Small intestine (tissue), 7 donors: ENCODE measurements at regions not wholly inside any gene's neighbourhood (a gene's known extent, or its start where the extent isn't known, plus 50 kb on each side); places are given as distances from the start of the nearest gene placed in this dataset.

ENCODE experiments used
- DNase-seq, 2 donors: peaks; one replicate each; pipeline versions ENCODE4 v3.0.0 to v3.0.0-alpha.2; 2013
- FAIRE-seq: peaks from 2 replicates; lab custom pipeline; 2012; peaks lifted over from hg19 to GRCh38; lab: Jason Lieb, UNC
- H3K27ac ChIP-seq, 3 donors: one replicate each; pipeline ENCODE4 v1.5.1; 2013; ENCODE audit warnings: low read length in 2 of 3, mild to moderate bottlenecking in 2 of 3, control low read depth in 1 of 3, inconsistent platforms in 1 of 3, low read depth in 1 of 3, moderate library complexity in 1 of 3
- H3K27me3 ChIP-seq, 3 donors: one replicate each; pipeline ENCODE4 v1.6.1; 2013; ENCODE audit warnings: low read length in 3 of 3, inconsistent platforms in 1 of 3; ENCODE audit not compliant: control insufficient read depth in 3 of 3, insufficient read depth in 3 of 3
- H3K36me3 ChIP-seq, 3 donors: one replicate each; pipeline ENCODE4 v1.6.1; 2013; ENCODE audit warnings: low read length in 3 of 3, inconsistent platforms in 1 of 3, low read depth in 1 of 3, mild to moderate bottlenecking in 1 of 3, moderate library complexity in 1 of 3; ENCODE audit not compliant: control insufficient read depth in 3 of 3, insufficient read depth in 2 of 3
- H3K4me1 ChIP-seq, 3 donors: one replicate each; pipeline ENCODE4 v1.6.1; 2013; ENCODE audit warnings: low read length in 2 of 3, inconsistent platforms in 1 of 3, low read depth in 1 of 3, mild to moderate bottlenecking in 1 of 3, moderate library complexity in 1 of 3; ENCODE audit not compliant: control insufficient read depth in 3 of 3, insufficient read depth in 2 of 3
- H3K4me3 ChIP-seq, 3 donors: one replicate each; pipeline ENCODE4 v1.5.1; 2013; ENCODE audit warnings: low read length in 3 of 3, control low read depth in 1 of 3, inconsistent platforms in 1 of 3, low read depth in 1 of 3, mild to moderate bottlenecking in 1 of 3, moderate library complexity in 1 of 3
- H3K9me3 ChIP-seq, 2 donors: one replicate each; pipeline ENCODE4 v1.6.1; 2013; ENCODE audit warnings: low read depth in 1 of 2, low read length in 1 of 2; ENCODE audit not compliant: control insufficient read depth in 2 of 2, insufficient read depth in 1 of 2
- WGBS, 3 donors: extraction: QIAGEN DNeasy Blood & Tissue Kit; methylation state at CpG; one replicate each; pipeline ENCODE4 v1.1.7; 2013; 5-methylcytosine and 5-hydroxymethylcytosine counted together
- donor health status: healthy with polysubstance abuse.
- donor health status: control.
- donor health status: control.
- donor health status: Bipolar disorder and iron deficiency.
- donor health status: healthy.

GRCh38 chr4:41815473-41815872, 66.9 kb upstream of the PHOX2B start:
- no peaks in the 10 kb centered on the region for H3K4me1 ChIP-seq
- DNase-seq (no peak), FAIRE-seq (no peak)
- no peaks in the 10 kb centered on the region for H3K27me3 ChIP-seq
- H3K36me3 ChIP-seq: no peaks in the 10 kb centered on the region
- H3K9me3 ChIP-seq: no peaks in the 10 kb centered on the region
- H3K27ac ChIP-seq: no peak overlapping the region
- WGBS, 3 donors: 53 to 70% (median 56%) methylated on average over 4 of the region's 4 CpGs
- H3K4me3 ChIP-seq: no peak overlapping the region

GRCh38 chr4:41814565-41814964, 66.0 kb upstream of the PHOX2B start:
- FAIRE-seq (no peak), DNase-seq (peak in 1 of 2 donors; percentile 7)
- WGBS, 3 donors: 29 to 46% (median 44%) methylated on average over 10 of the region's 10 CpGs
- no peaks in the 10 kb centered on the region for H3K36me3 ChIP-seq
- H3K27me3 ChIP-seq: no peaks in the 10 kb centered on the region
- no peaks in the 10 kb centered on the region for H3K9me3 ChIP-seq
- no peaks in the 10 kb centered on the region for H3K4me1 ChIP-seq
- H3K27ac ChIP-seq: no peak overlapping the region
- no peak overlapping the region for H3K4me3 ChIP-seq

GRCh38 chr4:41806807-41807206, 58.3 kb upstream of the PHOX2B start:
- H3K9me3 ChIP-seq: no peaks in the 10 kb centered on the region
- no peak overlapping the region for H3K27ac ChIP-seq
- H3K27me3 ChIP-seq: no peaks in the 10 kb centered on the region
- FAIRE-seq (no peak), DNase-seq (no peak)
- WGBS, 3 donors: 67 to 81% (median 75%) methylated on average over 3 of the region's 3 CpGs
- H3K36me3 ChIP-seq: no peaks in the 10 kb centered on the region
- H3K4me1 ChIP-seq: no peaks in the 10 kb centered on the region
- H3K4me3 ChIP-seq: no peak overlapping the region

DNA sequence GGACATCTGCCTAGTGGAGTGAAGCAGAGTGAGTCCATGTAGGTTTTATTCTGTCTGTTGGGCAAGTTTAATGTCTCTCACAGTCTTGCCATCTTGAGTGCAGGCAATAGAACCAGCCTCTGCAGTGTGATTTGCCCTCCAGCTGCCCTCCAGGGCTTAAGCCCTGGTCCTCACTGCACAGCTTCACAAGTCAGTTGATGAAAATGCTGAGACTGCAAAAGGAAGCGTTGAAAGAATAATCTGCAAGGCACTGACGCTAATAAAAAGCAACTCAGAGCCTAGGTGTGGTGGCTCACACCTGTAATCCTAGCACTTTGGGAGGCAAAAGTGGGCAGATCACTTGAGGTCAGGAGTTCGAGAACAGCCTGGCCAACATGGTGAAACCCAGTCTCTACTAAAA, 54.1 kb upstream of the PHOX2B start:
- H3K4me1 ChIP-seq: no peaks in the 10 kb centered on the region
- no peak for FAIRE-seq
- H3K36me3 ChIP-seq: no peaks in the 10 kb centered on the region
- no peaks in the 10 kb centered on the region for H3K9me3 ChIP-seq
- no peak overlapping the region for H3K27ac ChIP-seq
- WGBS, 3 donors: 71 to 84% (median 79%) methylated on average over 3 of the region's 3 CpGs
- H3K4me3 ChIP-seq: no peak overlapping the region
- no peak for DNase-seq
- H3K27me3 ChIP-seq: no peaks in the 10 kb centered on the region

GRCh38 chr4:41799126-41799525, 50.6 kb upstream of the PHOX2B start:
- no peak overlapping the region for H3K27ac ChIP-seq

More at GRCh38 chr4:41799126-41799525, 50.6 kb upstream of the PHOX2B start:
- Histone ChIP-seq H3K4me3 (no peak overlapping the region), H3K36me3 (no peaks in the 10 kb centered on the region), H3K4me1 (peaks cover 0 to 3% (median 0%) of the 10 kb centered on the region in 3 donors), H3K9me3 (no peaks in the 10 kb centered on the region), H3K27me3 (peaks cover 0 to 2% (median 0%) of the 10 kb centered on the region in 3 donors)
- DNase-seq (no peak), FAIRE-seq (no peak)
- 58 to 74% (median 66%) methylated on average over 1 of the region's 1 CpG for WGBS, 3 donors
